Lung (tissue), 11 donors: ENCODE measurements at regions not wholly inside any gene's neighbourhood (a gene's known extent, or its start where the extent isn't known, plus 50 kb on each side); places are given as distances from the start of the nearest gene placed in this dataset.

Experiments used
- ATAC-seq: fragments of 200-7000 bp; cut with Tn5 transposase; one replicate; pipeline ENCODE4 v1.9.1; 2020; ENCODE audit warnings: moderate number of reproducible peaks; ENCODE audit not compliant: insufficient read depth, low FRiP score
- DNase-seq, 3 donors: peaks; one replicate each; pipeline ENCODE4 v3.0.0-alpha.2; 2013 to 2017
- H3K27ac ChIP-seq, 2 donors: one replicate each; pipeline ENCODE4 v1.5.1; 2013; ENCODE audit warnings: mild to moderate bottlenecking in 2 of 2, moderate library complexity in 2 of 2, control low read depth in 1 of 2, inconsistent platforms in 1 of 2, low read depth in 1 of 2, low read length in 1 of 2
- H3K27me3 ChIP-seq, 3 donors: one replicate each; pipeline ENCODE4 v1.5.1; 2013; ENCODE audit warnings: low read length in 2 of 3; ENCODE audit not compliant: control insufficient read depth in 3 of 3, insufficient read depth in 3 of 3
- H3K36me3 ChIP-seq, 4 donors: one replicate each; pipeline ENCODE4 v1.5.1; 2013; ENCODE audit warnings: low read length in 4 of 4, mild to moderate bottlenecking in 1 of 4, moderate library complexity in 1 of 4; ENCODE audit not compliant: control insufficient read depth in 4 of 4, insufficient read depth in 4 of 4
- H3K4me1 ChIP-seq, 5 donors: one replicate each; pipeline ENCODE4 v1.5.1; 2013; ENCODE audit warnings: low read length in 5 of 5, mild to moderate bottlenecking in 2 of 5, moderate library complexity in 1 of 5; ENCODE audit not compliant: control insufficient read depth in 5 of 5, insufficient read depth in 5 of 5
- H3K4me3 ChIP-seq: one replicate; pipeline ENCODE4 v1.5.1; 2013; ENCODE audit warnings: mild to moderate bottlenecking, control low read depth, moderate library complexity
- H3K9ac ChIP-seq, 2 donors: one replicate each; pipeline ENCODE4 v1.5.1; 2013; ENCODE audit warnings: low read length in 2 of 2, control low read depth in 1 of 2; ENCODE audit not compliant: insufficient read depth in 1 of 2
- H3K9me3 ChIP-seq, 4 donors: one replicate each; pipeline ENCODE4 v1.5.1; 2013; ENCODE audit warnings: low read length in 3 of 4, mild to moderate bottlenecking in 1 of 4, moderate library complexity in 1 of 4; ENCODE audit not compliant: control insufficient read depth in 4 of 4, insufficient read depth in 3 of 4
- CTCF ChIP-seq: IDR thresholded peaks from 2 replicates; pipeline ENCODE4 v1.5.1; 2012; ENCODE audit warnings: mild to moderate bottlenecking; ENCODE audit errors: control extremely low read depth, extremely low read depth
- WGBS, 2 donors: extraction: QIAGEN DNeasy Blood & Tissue Kit; methylation state at CpG; one replicate each; pipeline ENCODE4 v1.1.7; 2013; 5-methylcytosine and 5-hydroxymethylcytosine counted together
- donor health status: control.
- donor health status: control.
- donor health status: Bipolar disorder and iron deficiency.
- donor health status: healthy.
- donor health status: DM: yes; HTN: yes; CAD: no.

- peak; percentile 50 to 98 (median 96) for DNase-seq
- no peak overlapping the region for H3K27ac ChIP-seq
- TF ChIP-seq CTCF: no peak
These were observed 157.6 kb upstream of the PKN2 start for GRCh38 chr1:88526456-88526855.

GRCh38 chr1:88528792-88529191, 155.3 kb upstream of the PKN2 start:
- 89 to 94% methylated on average over 4 of the region's 4 CpGs for WGBS, 2 donors
- H3K27me3 ChIP-seq: no peaks in the 10 kb centered on the region
- no peaks in the 10 kb centered on the region for H3K9me3 ChIP-seq
- no peak for DNase-seq
- H3K4me1 ChIP-seq: peaks cover 0 to 49% (median 0%) of the 10 kb centered on the region in 5 donors
- H3K9ac ChIP-seq: no peak overlapping the region
- H3K27ac ChIP-seq: no peak overlapping the region
- ATAC-seq: no peak
- H3K36me3 ChIP-seq: no peaks in the 10 kb centered on the region
- TF ChIP-seq CTCF: no peak
- no peak overlapping the region for H3K4me3 ChIP-seq

More at GRCh38 chr1:88526456-88526855, 157.6 kb upstream of the PKN2 start:
- Histone ChIP-seq H3K36me3 (no peaks in the 10 kb centered on the region), H3K27me3 (no peaks in the 10 kb centered on the region), H3K4me1 (peaks cover 0 to 50% (median 0%) of the 10 kb centered on the region in 5 donors), H3K4me3 (no peak overlapping the region), H3K9ac (no peak overlapping the region), H3K9me3 (no peaks in the 10 kb centered on the region)
- 74 to 89% methylated on average over 3 of the region's 3 CpGs for whole genome bisulfite sequencing, 2 donors
- ATAC-seq: no peak

GRCh38 chr1:88529581-88529980, 154.5 kb upstream of the PKN2 start:
- peaks cover 0 to 47% (median 0%) of the 10 kb centered on the region in 5 donors for H3K4me1 ChIP-seq
- H3K27me3 ChIP-seq: no peaks in the 10 kb centered on the region
- H3K36me3 ChIP-seq: no peaks in the 10 kb centered on the region
- ATAC-seq (no peak), DNase-seq (no peak)
- 75 to 88% methylated on average over 6 of the region's 6 CpGs for whole genome bisulfite sequencing, 2 donors
- no peak overlapping the region for H3K4me3 ChIP-seq
- no peaks in the 10 kb centered on the region for H3K9me3 ChIP-seq
- no peak for TF ChIP-seq CTCF
- no peak overlapping the region for H3K9ac ChIP-seq
- no peak overlapping the region for H3K27ac ChIP-seq

GRCh38 chr1:88530246-88530645, 153.8 kb upstream of the PKN2 start:
- 66 to 79% methylated on average over 3 of the region's 3 CpGs for WGBS, 2 donors
- Histone ChIP-seq H3K27me3 (no peaks in the 10 kb centered on the region), H3K9ac (no peak overlapping the region), H3K36me3 (no peaks in the 10 kb centered on the region), H3K4me1 (peaks cover 0 to 44% (median 0%) of the 10 kb centered on the region in 5 donors), H3K27ac (no peak overlapping the region), H3K4me3 (no peak overlapping the region), H3K9me3 (no peaks in the 10 kb centered on the region)
- TF ChIP-seq CTCF: no peak
- DNase-seq (no peak), ATAC-seq (no peak)
